ENCODE measurements at regions not wholly inside any gene's neighbourhood (a gene's known extent, or its start where the extent isn't known, plus 50 kb on each side); places are given as distances from the start of the nearest gene placed in this dataset.

- Mint-ChIP-seq H3K4me3 (no peak overlapping the region), H3K27me3 (ENCODE audit: low read depth) (no peaks in the 10 kb centered on the region)
- TF ChIP-seq CTCF (conservative IDR thresholded peaks at IDR 0.05): no peak
These were observed 120.2 kb upstream of the XYLT1 start for GRCh38 chr16:17590711-17591654.

GRCh38 chr16:17589898-17590297, 119.1 kb upstream of the XYLT1 start:
- no peak overlapping the region for H3K4me3 Mint-ChIP-seq
- H3K4me1 Mint-ChIP-seq: peaks cover 18% of the 10 kb centered on the region
- H3K27ac Mint-ChIP-seq (ENCODE audit: unreplicated experiment): no peak overlapping the region
- no peaks in the 10 kb centered on the region for H3K27me3 Mint-ChIP-seq (ENCODE audit: low read depth)
- H3K9me3 Mint-ChIP-seq: no peaks in the 10 kb centered on the region
- DNase-seq (ENCODE audit: low read depth, low spot score): no peak
- no peak for TF ChIP-seq CTCF (conservative IDR thresholded peaks at IDR 0.05)
- no peaks in the 10 kb centered on the region for H3K36me3 Mint-ChIP-seq (ENCODE audit: low read depth)

More at GRCh38 chr16:17590711-17591654, 120.2 kb upstream of the XYLT1 start:
- Mint-ChIP-seq H3K27ac (ENCODE audit: unreplicated experiment) (peak overlapping the region; percentile 46), H3K4me1 (peaks cover 18% of the 10 kb centered on the region), H3K36me3 (ENCODE audit: low read depth) (no peaks in the 10 kb centered on the region), H3K9me3 (no peaks in the 10 kb centered on the region)
- no peak for DNase-seq (ENCODE audit: low read depth, low spot score)

- H3K4me1 Mint-ChIP-seq: no peaks in the 10 kb centered on the region
- no peak overlapping the region for H3K27ac Mint-ChIP-seq (ENCODE audit: unreplicated experiment)
- TF ChIP-seq CTCF (conservative IDR thresholded peaks at IDR 0.05): no peak
- H3K4me3 Mint-ChIP-seq: no peak overlapping the region
- H3K27me3 Mint-ChIP-seq (ENCODE audit: low read depth): no peaks in the 10 kb centered on the region
- no peaks in the 10 kb centered on the region for H3K36me3 Mint-ChIP-seq (ENCODE audit: low read depth)
- no peak for DNase-seq (ENCODE audit: low read depth, low spot score)
- H3K9me3 Mint-ChIP-seq: peaks cover 5% of the 10 kb centered on the region
These were observed 114.8 kb upstream of the XYLT1 start for GRCh38 chr16:17585449-17586074.

GRCh38 chr16:17578981-17579874, 108.5 kb upstream of the XYLT1 start:
- H3K36me3 Mint-ChIP-seq (ENCODE audit: low read depth): no peaks in the 10 kb centered on the region
- H3K4me1 Mint-ChIP-seq: no peaks in the 10 kb centered on the region
- no peaks in the 10 kb centered on the region for H3K27me3 Mint-ChIP-seq (ENCODE audit: low read depth)
- no peak overlapping the region for H3K27ac Mint-ChIP-seq (ENCODE audit: unreplicated experiment)
- no peak overlapping the region for H3K4me3 Mint-ChIP-seq
- TF ChIP-seq CTCF (conservative IDR thresholded peaks at IDR 0.05): peak; percentile 81
- peak; percentile 81 for DNase-seq (ENCODE audit: low read depth, low spot score)
- peaks cover 5% of the 10 kb centered on the region for H3K9me3 Mint-ChIP-seq

- Mint-ChIP-seq H3K27ac (ENCODE audit: unreplicated experiment) (no peak overlapping the region), H3K36me3 (ENCODE audit: low read depth) (no peaks in the 10 kb centered on the region), H3K9me3 (no peaks in the 10 kb centered on the region), H3K4me3 (no peak overlapping the region), H3K27me3 (ENCODE audit: low read depth) (no peaks in the 10 kb centered on the region), H3K4me1 (peaks cover 3% of the 10 kb centered on the region)
- no peak for TF ChIP-seq CTCF (conservative IDR thresholded peaks at IDR 0.05)
- DNase-seq (ENCODE audit: low read depth, low spot score): no peak
These were observed 103.5 kb upstream of the XYLT1 start for GRCh38 chr16:17574256-17574655.
